Stimulated activated CD4-positive, alpha-beta T cell treated with anti-CD3 and anti-CD28 coated beads, Interleukin-4, amount 100 ng/mL, for 24 hours (primary cell): ENCODE measurements at regions not wholly inside any gene's neighbourhood (a gene's known extent, or its start where the extent isn't known, plus 50 kb on each side); places are given as distances from the start of the nearest gene placed in this dataset.

Source experiments
- DNase-seq: peaks from one replicate; pipeline ENCODE4 v3.0.0-alpha.2; 2020

- no peak for DNase-seq
Observed at GRCh38 chr9:7936996-7937395, 137.4 kb upstream of the DMAC1 start.

- DNase-seq, result no peak
Observed at GRCh38 chr9:7936163-7936562, 136.6 kb upstream of the DMAC1 start.

GRCh38 chr9:7935681-7936080, 136.1 kb upstream of the DMAC1 start:
- peak; percentile 7 for DNase-seq

- DNase-seq, result no peak
Observed at GRCh38 chr9:7932767-7933166, 133.2 kb upstream of the DMAC1 start.

- DNase-seq, result no peak
Observed at GRCh38 chr9:7930613-7931012, 131.0 kb upstream of the DMAC1 start.

GRCh38 chr9:7921545-7922197, 122.1 kb upstream of the DMAC1 start:
- no peak for DNase-seq

- DNase-seq, result no peak
Observed at GRCh38 chr9:7912037-7912535, 112.5 kb upstream of the DMAC1 start.

GRCh38 chr9:7910426-7911020, 110.9 kb upstream of the DMAC1 start:
- DNase-seq, result no peak

GRCh38 chr9:7909537-7909936, 110.0 kb upstream of the DMAC1 start:
- no peak for DNase-seq

GRCh38 chr9:7907551-7908337, 108.2 kb upstream of the DMAC1 start:
- no peak for DNase-seq

GRCh38 chr9:7906783-7907550, 107.4 kb upstream of the DMAC1 start:
- DNase-seq, result no peak

- DNase-seq, result no peak
Observed at GRCh38 chr9:7901621-7902020, 102.0 kb upstream of the DMAC1 start.

- no peak for DNase-seq
Observed at GRCh38 chr9:7900541-7900940, 101.0 kb upstream of the DMAC1 start.

GRCh38 chr9:7899753-7900152, 100.2 kb upstream of the DMAC1 start:
- no peak for DNase-seq

- no peak for DNase-seq
Observed at GRCh38 chr9:7894231-7894630, 94.7 kb upstream of the DMAC1 start.

GRCh38 chr9:7892975-7893374, 93.4 kb upstream of the DMAC1 start:
- DNase-seq, result no peak

- DNase-seq, result peak; percentile 17
Observed at GRCh38 chr9:7879551-7880245, 80.1 kb upstream of the DMAC1 start.

- DNase-seq, result no peak
Observed at GRCh38 chr9:7871977-7872730, 72.6 kb upstream of the DMAC1 start.

- no peak for DNase-seq
Observed at GRCh38 chr9:7869340-7869739, 69.8 kb upstream of the DMAC1 start.

- no peak for DNase-seq
Observed at GRCh38 chr9:7862170-7862569, 62.6 kb upstream of the DMAC1 start.

GRCh38 chr9:7861086-7861485, 61.5 kb upstream of the DMAC1 start:
- no peak for DNase-seq

- DNase-seq, result no peak
Observed at GRCh38 chr9:7860335-7860709, 60.7 kb upstream of the DMAC1 start.
